Stomach (tissue), 8 donors: ENCODE measurements at regions not wholly inside any gene's neighbourhood (a gene's known extent, or its start where the extent isn't known, plus 50 kb on each side); places are given as distances from the start of the nearest gene placed in this dataset.
A peak's percentile ranks its signal among the peaks of the same experiment; 100 is the strongest.
"Not testable (repeated sequence)": the region's sequence is repeated elsewhere in the genome, so short reads cannot be mapped to it uniquely, and the experiment has no call there.

Source experiments
- DNase-seq, 2 donors: peaks; one replicate each; pipeline versions ENCODE4 v3.0.0 to v3.0.0-alpha.2; 2013 to 2019
- H3K27ac ChIP-seq, 5 donors: fragments of 200-600 bp in 4 of 5; sonication (generic) in 4 of 5; one replicate each; pipeline ENCODE4 v1.5.1; 2013 to 2019; ENCODE audit warnings: mild to moderate bottlenecking in 1 of 5, moderate library complexity in 1 of 5
- H3K27me3 ChIP-seq, 3 donors: fragments of 200-600 bp; sonication (generic); one replicate each; pipeline ENCODE4 v1.5.1; 2017 to 2019; ENCODE audit warnings: mixed run types in 1 of 3
- H3K36me3 ChIP-seq, 4 donors: fragments of 200-600 bp; sonication (generic); 1 replicate in 3 of 4; 2 replicates in 1 of 4; pipeline ENCODE4 v1.5.1; 2016 to 2019
- H3K4me1 ChIP-seq, 4 donors: fragments of 200-600 bp; sonication (generic); one replicate each; pipeline ENCODE4 v1.5.1; 2016 to 2019
- H3K4me3 ChIP-seq, 4 donors: fragments of 200-600 bp; sonication (generic) in 3 of 4; one replicate each; pipeline ENCODE4 v1.5.1; 2016 to 2019; ENCODE audit warnings: mild to moderate bottlenecking in 1 of 4
- H3K9me3 ChIP-seq, 4 donors: fragments of 200-600 bp; sonication (generic); one replicate each; pipeline ENCODE4 v1.5.1; 2016 to 2019
- EP300 ChIP-seq: sonication (generic); formaldehyde crosslinking; IDR thresholded peaks from one replicate; pipeline ENCODE4 v1.6.1; 2017; ENCODE audit warnings: antibody characterized with exemption
- POLR2A ChIP-seq, 4 donors: fragments of 450-650 bp; IDR thresholded peaks; one replicate each; pipeline ENCODE4 v1.6.1; 2016; ENCODE audit warnings: antibody characterized with exemption in 4 of 4, control low read depth in 2 of 4, mild to moderate bottlenecking in 1 of 4, moderate library complexity in 1 of 4
- POLR2AphosphoS5 ChIP-seq, 3 donors: sonication (generic); formaldehyde crosslinking; IDR thresholded peaks; one replicate each; pipeline ENCODE4 v1.6.1; 2016; ENCODE audit warnings: antibody characterized with exemption in 3 of 3
- WGBS, 5 donors: extraction: QIAGEN DNeasy Blood & Tissue Kit in 3 of 5; methylation state at CpG; one replicate each; pipeline versions ENCODE4 v1.1.5 to v1.1.7; 2013 to 2018; 5-methylcytosine and 5-hydroxymethylcytosine counted together
- intact Hi-C: fragments of 100-400 bp; cut with DNase I; formaldehyde crosslinking; loops from one replicate; pipeline ENCODE4 v1.15.1; 2023; ENCODE audit warnings: low total_unique reads
- TF ChIP-seq, protein P1 (sequence below), 7 experiments: fragments of 450-650 bp in 4 of 7; fragments of 200-600 bp in 3 of 7; sonication (generic) in 3 of 7; IDR thresholded peaks; one replicate each; pipeline ENCODE4 v1.5.1; 2016 to 2019; ENCODE audit warnings: antibody characterized with exemption in 7 of 7, control low read depth in 2 of 7, mild to moderate bottlenecking in 1 of 7
- donor health status: healthy with polysubstance abuse.
- donor health status: Bipolar disorder and iron deficiency.
- donor health status: healthy.

DNA sequence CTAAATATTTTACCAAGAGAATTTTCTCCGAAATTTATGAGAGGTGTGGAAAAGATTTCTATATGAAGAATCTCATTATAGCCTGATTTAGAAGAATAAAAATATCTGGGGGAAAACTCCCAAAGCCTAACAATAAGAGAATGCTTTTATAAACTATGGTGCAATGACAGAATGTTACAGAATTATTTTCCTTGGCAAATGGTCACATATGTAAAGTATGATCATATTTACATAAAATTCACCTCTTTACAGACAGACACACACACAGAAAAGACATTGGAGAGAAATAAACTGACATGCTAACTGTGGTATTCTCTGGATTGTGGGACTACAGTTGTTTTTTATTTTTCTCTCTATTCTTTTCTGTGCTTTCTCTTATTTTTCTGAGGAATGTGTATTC is 226.3 kb upstream of the USP24 start:
- Histone ChIP-seq H3K4me1 (peaks cover 0 to 3% (median 0%) of the 10 kb centered on the region in 4 donors), H3K36me3 (no peaks in the 10 kb centered on the region), H3K4me3 (no peak overlapping the region), H3K27me3 (no peaks in the 10 kb centered on the region), H3K9me3 (no peaks in the 10 kb centered on the region), H3K27ac (no peak overlapping the region)
- WGBS, 5 donors = 81 to 91% (median 90%) methylated on average over 1 of the region's 1 CpG
- intact Hi-C loops = no loop called here
- no peak for TF ChIP-seq POLR2AphosphoS5 (IDR thresholded peaks at IDR 0.05)
- TF ChIP-seq EP300 = no peak
- TF ChIP-seq, protein P1, sequence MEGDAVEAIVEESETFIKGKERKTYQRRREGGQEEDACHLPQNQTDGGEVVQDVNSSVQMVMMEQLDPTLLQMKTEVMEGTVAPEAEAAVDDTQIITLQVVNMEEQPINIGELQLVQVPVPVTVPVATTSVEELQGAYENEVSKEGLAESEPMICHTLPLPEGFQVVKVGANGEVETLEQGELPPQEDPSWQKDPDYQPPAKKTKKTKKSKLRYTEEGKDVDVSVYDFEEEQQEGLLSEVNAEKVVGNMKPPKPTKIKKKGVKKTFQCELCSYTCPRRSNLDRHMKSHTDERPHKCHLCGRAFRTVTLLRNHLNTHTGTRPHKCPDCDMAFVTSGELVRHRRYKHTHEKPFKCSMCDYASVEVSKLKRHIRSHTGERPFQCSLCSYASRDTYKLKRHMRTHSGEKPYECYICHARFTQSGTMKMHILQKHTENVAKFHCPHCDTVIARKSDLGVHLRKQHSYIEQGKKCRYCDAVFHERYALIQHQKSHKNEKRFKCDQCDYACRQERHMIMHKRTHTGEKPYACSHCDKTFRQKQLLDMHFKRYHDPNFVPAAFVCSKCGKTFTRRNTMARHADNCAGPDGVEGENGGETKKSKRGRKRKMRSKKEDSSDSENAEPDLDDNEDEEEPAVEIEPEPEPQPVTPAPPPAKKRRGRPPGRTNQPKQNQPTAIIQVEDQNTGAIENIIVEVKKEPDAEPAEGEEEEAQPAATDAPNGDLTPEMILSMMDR (IDR thresholded peaks at IDR 0.05) = no peak
- TF ChIP-seq POLR2A (IDR thresholded peaks at IDR 0.05) = no peak
- DNase-seq = no peak

DNA sequence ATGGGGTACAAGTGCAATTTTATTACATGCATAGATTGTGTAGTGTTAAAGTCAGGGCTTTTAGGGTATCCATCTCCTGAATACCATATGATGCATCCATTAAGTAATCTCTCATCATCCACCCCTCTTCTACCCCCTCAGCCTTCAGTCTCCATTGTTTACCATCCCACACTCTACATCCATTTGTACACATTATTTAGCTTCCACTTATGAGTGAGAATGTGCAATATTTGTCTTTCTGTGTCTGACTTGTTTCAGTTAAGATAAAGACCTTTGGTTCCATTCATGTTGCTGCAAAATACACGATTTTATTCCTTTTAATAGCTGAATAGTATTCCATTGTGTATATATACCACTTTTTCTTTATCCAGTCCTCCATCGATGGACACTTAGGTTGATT is 222.5 kb upstream of the USP24 start:
- WGBS, 5 donors = 0 to 41% (median 36%) methylated on average over 2 of the region's 2 CpGs

DNA sequence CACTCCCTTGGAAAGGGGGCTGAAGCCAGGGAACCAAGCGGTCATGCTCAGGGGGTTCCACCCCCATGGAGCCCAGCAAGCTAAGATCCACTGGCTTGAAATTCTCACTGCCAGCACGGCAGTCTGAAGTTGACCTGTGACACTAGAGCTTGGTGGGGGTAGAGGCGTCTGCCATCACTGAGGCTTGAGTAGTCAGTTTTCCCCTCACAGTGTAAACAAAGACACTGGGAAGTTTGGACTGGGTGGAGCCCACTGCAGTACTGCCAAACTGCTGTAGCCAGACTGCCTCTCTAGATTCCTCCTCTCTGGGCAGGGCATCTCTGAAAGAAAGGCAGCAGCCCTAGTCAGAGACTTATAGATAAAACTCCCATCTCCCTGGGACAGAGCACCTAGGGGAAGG is 215.6 kb upstream of the USP24 start:
- DNase-seq, H3K4me3 ChIP-seq, H3K27me3 ChIP-seq, H3K9me3 ChIP-seq, intact Hi-C loops, H3K36me3 ChIP-seq: not testable (repeated sequence)
- H3K27ac ChIP-seq = peak overlapping the region in 1 of 5 donors; percentile 79
- 49 to 59% (median 55%) methylated on average over 3 of the region's 3 CpGs for WGBS, 5 donors
- peaks cover 28 to 53% (median 34%) of the 10 kb centered on the region in 4 donors for H3K4me1 ChIP-seq

More for the DNA sequence above, 222.5 kb upstream of the USP24 start:
- no peaks in the 10 kb centered on the region for H3K36me3 ChIP-seq
- DNase-seq = no peak
- H3K27ac ChIP-seq = no peak overlapping the region
- H3K27me3 ChIP-seq = no peaks in the 10 kb centered on the region
- no peak overlapping the region for H3K4me3 ChIP-seq
- no peaks in the 10 kb centered on the region for H3K4me1 ChIP-seq
- TF ChIP-seq EP300 (no peak), POLR2A (IDR thresholded peaks at IDR 0.05) (no peak), POLR2AphosphoS5 (IDR thresholded peaks at IDR 0.05) (no peak)
- TF ChIP-seq, protein P1 (IDR thresholded peaks at IDR 0.05) = no peak
- H3K9me3 ChIP-seq = peaks cover 0 to 4% (median 0%) of the 10 kb centered on the region in 4 donors
- intact Hi-C loops = no loop called here

DNA sequence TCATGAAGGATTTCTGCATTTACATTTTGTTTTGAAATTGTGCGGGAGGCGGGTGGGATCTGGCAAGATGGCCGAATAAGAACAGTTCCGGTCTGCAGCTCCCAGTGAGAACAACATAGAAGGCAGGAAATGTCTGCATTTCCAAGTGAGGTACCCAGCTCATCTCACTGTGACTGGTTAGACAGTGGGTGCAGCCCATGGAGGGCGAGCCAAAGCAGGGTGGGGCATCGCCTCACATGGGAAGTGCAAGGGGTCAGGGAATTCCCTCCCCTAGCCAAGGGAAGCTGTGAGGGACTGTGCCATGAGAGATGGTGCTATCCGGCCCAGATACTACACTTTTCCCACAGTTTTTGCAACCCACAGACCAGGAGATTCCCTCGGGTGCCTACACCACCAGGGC is 215.0 kb upstream of the USP24 start:
- DNase-seq, H3K27me3 ChIP-seq, H3K36me3 ChIP-seq, intact Hi-C loops, H3K4me3 ChIP-seq, H3K9me3 ChIP-seq: not testable (repeated sequence)
- H3K27ac ChIP-seq = peak overlapping the region in 3 of 5 donors; percentile 64 to 79 (median 71)
- 91 to 94% (median 92%) methylated on average over 7 to 8 of the region's 8 CpGs for WGBS, 5 donors
- H3K4me1 ChIP-seq = peaks cover 28 to 57% (median 34%) of the 10 kb centered on the region in 4 donors

DNA sequence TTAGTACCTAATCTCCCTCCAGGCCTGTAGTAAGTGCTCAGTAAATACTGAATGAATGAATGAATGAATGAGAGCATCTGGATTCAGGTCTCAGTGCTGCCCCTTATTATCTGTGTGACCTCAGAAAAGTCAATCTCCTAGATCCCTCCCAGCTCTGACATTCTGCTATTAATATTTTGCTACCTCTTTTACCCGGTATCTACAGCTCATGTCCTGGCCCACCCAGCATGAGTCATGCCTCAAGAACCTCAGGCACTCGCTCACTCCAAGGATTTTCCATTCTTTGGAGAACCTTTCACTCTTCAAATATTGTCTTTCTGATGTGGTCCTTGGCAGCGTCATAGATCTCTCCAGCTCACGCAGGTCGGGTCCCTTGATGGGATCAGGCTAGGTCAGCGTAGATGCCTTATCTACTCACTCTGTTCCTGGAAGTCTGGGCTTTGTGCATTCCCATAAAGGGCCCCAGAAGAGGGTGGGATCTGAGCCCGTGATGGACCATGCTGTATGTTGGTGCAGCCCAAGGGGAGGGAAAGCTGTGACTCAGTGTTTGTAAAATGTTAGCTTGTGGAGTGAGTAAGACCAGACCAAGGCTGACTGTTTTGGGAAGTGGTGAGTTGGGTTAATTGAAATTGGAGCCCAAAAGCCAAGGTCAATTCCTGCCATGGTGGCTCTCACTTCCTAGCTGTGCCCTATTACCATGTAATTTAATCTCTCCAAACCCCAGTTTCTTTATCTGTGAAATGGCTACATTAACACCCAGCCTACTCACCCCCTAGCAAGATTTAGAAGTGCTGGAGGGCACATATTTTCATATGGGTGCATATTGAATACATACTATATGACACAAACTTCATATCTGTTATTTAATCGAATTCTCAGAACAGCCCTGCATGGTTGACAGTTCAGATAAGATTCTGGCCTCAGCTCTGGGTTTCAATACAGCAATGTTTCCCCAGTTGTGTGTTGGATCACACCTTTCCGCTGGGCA is 214.1 kb upstream of the USP24 start:
- Histone ChIP-seq H3K27me3 (no peaks in the 10 kb centered on the region), H3K27ac (peak overlapping the region; percentile 1 to 79 (median 64)), H3K36me3 (no peaks in the 10 kb centered on the region), H3K4me1 (peaks cover 28 to 57% (median 34%) of the 10 kb centered on the region in 4 donors), H3K9me3 (no peaks in the 10 kb centered on the region), H3K4me3 (no peak overlapping the region)
- peak; percentile 69 to 89 for DNase-seq
- TF ChIP-seq, protein P1 (IDR thresholded peaks at IDR 0.05) = no peak
- TF ChIP-seq POLR2A (IDR thresholded peaks at IDR 0.05) (no peak), EP300 (no peak), POLR2AphosphoS5 (IDR thresholded peaks at IDR 0.05) (peak in 2 of 3 donors; percentile 75 to 82)
- intact Hi-C loops = no loop called here
- 30 to 44% (median 32%) methylated on average over 9 of the region's 9 CpGs for WGBS, 5 donors
